ENCODE measurements at regions not wholly inside any gene's neighbourhood (a gene's known extent, or its start where the extent isn't known, plus 50 kb on each side); places are given as distances from the start of the nearest gene placed in this dataset.
A peak's percentile ranks its signal among the peaks of the same experiment; 100 is the strongest.

GRCh38 chr6:95071464-95071863 lies 505.9 kb upstream of the MANEA start:
- Mint-ChIP-seq H3K4me1 (no peaks in the 10 kb centered on the region), H3K4me3 (no peak overlapping the region), H3K27me3 (ENCODE audit: low read depth, poor library complexity) (peaks cover 7% of the 10 kb centered on the region), H3K27ac (peak overlapping the region; percentile 4), H3K9me3 (no peaks in the 10 kb centered on the region), H3K36me3 (ENCODE audit: low read depth) (no peaks in the 10 kb centered on the region)
- no peak for DNase-seq
- no peak for TF ChIP-seq CTCF (IDR thresholded peaks at IDR 0.05)

GRCh38 chr6:95078457-95078856 lies 498.9 kb upstream of the MANEA start:
- Mint-ChIP-seq H3K4me3 (no peak overlapping the region), H3K4me1 (no peaks in the 10 kb centered on the region), H3K27me3 (ENCODE audit: low read depth, poor library complexity) (peaks cover 7% of the 10 kb centered on the region), H3K9me3 (no peaks in the 10 kb centered on the region), H3K36me3 (ENCODE audit: low read depth) (no peaks in the 10 kb centered on the region), H3K27ac (no peak overlapping the region)
- DNase-seq = no peak
- no peak for TF ChIP-seq CTCF (IDR thresholded peaks at IDR 0.05)

- Mint-ChIP-seq H3K36me3 (ENCODE audit: low read depth) (no peaks in the 10 kb centered on the region), H3K9me3 (no peaks in the 10 kb centered on the region), H3K27ac (no peak overlapping the region), H3K4me1 (no peaks in the 10 kb centered on the region), H3K27me3 (ENCODE audit: low read depth, poor library complexity) (peaks cover 1% of the 10 kb centered on the region), H3K4me3 (no peak overlapping the region)
- no peak for DNase-seq
- TF ChIP-seq CTCF (IDR thresholded peaks at IDR 0.05) = no peak
These were observed 496.1 kb upstream of the MANEA start for GRCh38 chr6:95081231-95081630.

GRCh38 chr6:95081949-95082348 lies 495.4 kb upstream of the MANEA start:
- Mint-ChIP-seq H3K9me3 (no peaks in the 10 kb centered on the region), H3K4me3 (no peak overlapping the region), H3K27ac (no peak overlapping the region), H3K4me1 (no peaks in the 10 kb centered on the region), H3K36me3 (ENCODE audit: low read depth) (no peaks in the 10 kb centered on the region), H3K27me3 (ENCODE audit: low read depth, poor library complexity) (no peaks in the 10 kb centered on the region)
- no peak for DNase-seq
- no peak for TF ChIP-seq CTCF (IDR thresholded peaks at IDR 0.05)

GRCh38 chr6:95083506-95083905 lies 493.8 kb upstream of the MANEA start:
- no peak overlapping the region for H3K4me3 Mint-ChIP-seq
- no peaks in the 10 kb centered on the region for H3K27me3 Mint-ChIP-seq (ENCODE audit: low read depth, poor library complexity)
- H3K27ac Mint-ChIP-seq = no peak overlapping the region
- no peak for TF ChIP-seq CTCF (IDR thresholded peaks at IDR 0.05)
- no peaks in the 10 kb centered on the region for H3K36me3 Mint-ChIP-seq (ENCODE audit: low read depth)
- no peaks in the 10 kb centered on the region for H3K4me1 Mint-ChIP-seq
- DNase-seq = no peak
- H3K9me3 Mint-ChIP-seq = no peaks in the 10 kb centered on the region

GRCh38 chr6:95084867-95085266 lies 492.5 kb upstream of the MANEA start:
- DNase-seq = no peak
- H3K4me3 Mint-ChIP-seq = no peak overlapping the region

More at GRCh38 chr6:95084867-95085266, 492.5 kb upstream of the MANEA start:
- Mint-ChIP-seq H3K9me3 (no peaks in the 10 kb centered on the region), H3K36me3 (ENCODE audit: low read depth) (no peaks in the 10 kb centered on the region), H3K27ac (no peak overlapping the region), H3K27me3 (ENCODE audit: low read depth, poor library complexity) (no peaks in the 10 kb centered on the region), H3K4me1 (no peaks in the 10 kb centered on the region)
- TF ChIP-seq CTCF (IDR thresholded peaks at IDR 0.05) = no peak
